Left colon (tissue), 2 donors: ENCODE measurements at regions not wholly inside any gene's neighbourhood (a gene's known extent, or its start where the extent isn't known, plus 50 kb on each side); places are given as distances from the start of the nearest gene placed in this dataset.
"Not testable (repeated sequence)": the region's sequence is repeated elsewhere in the genome, so short reads cannot be mapped to it uniquely, and the experiment has no call there.

Experiments used
- ATAC-seq: fragments of 200-7000 bp; cut with Tn5 transposase; one replicate; pipeline ENCODE4 v1.9.1; 2020; ENCODE audit warnings: mild to moderate bottlenecking, moderate library complexity
- DNase-seq, 2 donors: peaks; one replicate each; pipeline ENCODE4 v3.0.0-alpha.2; 2020
- intact Hi-C, 2 donors: fragments of 100-400 bp; cut with DNase I in 1 of 2; cut with micrococcal nuclease in 1 of 2; formaldehyde crosslinking; loops; one replicate each; pipeline versions ENCODE4 v1.11.2 to v1.14.0; 2022; cut with DNase I, micrococcal nuclease
- donor health status: DM: no; HTN: no; CAD: no.
- donor health status: DM: yes; HTN: yes; CAD: no.

DNA sequence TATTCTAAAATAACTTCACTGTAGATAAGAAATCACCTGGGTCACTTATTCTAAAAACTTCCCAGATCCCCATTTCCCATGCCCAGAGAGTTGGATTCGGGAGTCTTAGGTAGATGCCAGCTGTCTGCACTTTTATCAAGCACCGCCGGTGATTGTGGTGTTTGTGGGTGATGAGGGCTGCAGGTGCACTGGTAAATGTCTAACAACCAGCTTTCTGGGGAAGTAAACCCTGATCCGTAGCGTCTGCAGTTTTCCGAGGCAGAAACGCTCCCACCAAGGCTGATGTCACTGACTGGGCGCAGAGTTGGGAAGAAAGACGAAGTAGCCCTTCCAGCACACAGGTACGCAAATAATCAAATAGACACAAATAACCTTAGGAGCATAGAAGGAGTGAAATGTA, 152.2 kb upstream of the KCNG1 start:
- intact Hi-C loops, result no loop called here
- ATAC-seq, result no peak
- no peak for DNase-seq

- no peak for DNase-seq
- intact Hi-C loops, result no loop called here
- ATAC-seq, result no peak
Observed at GRCh38 chr20:51174536-51174935, 151.6 kb upstream of the KCNG1 start.

- ATAC-seq (no peak), DNase-seq (no peak)
- intact Hi-C loops, result no loop called here
Observed at GRCh38 chr20:51172558-51173428, 149.9 kb upstream of the KCNG1 start.

DNA sequence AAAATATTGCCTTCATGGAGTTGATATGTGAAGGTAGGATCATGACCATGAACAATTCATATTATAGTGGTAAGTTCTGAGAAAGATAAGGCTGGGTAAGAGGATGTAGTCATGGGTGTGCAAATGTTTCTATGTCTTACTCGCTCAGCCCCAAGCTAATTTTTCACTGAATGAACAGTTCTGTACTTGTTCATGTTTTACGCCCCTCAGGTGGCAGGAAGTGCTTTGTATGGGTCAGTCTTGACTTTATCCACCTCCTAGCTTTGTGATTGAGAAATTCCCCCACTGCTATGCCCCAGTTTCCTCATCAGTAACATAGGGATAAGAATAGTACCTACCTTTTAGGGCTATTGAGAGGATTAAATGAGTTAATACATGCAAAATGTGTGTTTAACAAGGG, 148.2 kb upstream of the KCNG1 start:
- DNase-seq, result no peak
- ATAC-seq, result no peak

DNA sequence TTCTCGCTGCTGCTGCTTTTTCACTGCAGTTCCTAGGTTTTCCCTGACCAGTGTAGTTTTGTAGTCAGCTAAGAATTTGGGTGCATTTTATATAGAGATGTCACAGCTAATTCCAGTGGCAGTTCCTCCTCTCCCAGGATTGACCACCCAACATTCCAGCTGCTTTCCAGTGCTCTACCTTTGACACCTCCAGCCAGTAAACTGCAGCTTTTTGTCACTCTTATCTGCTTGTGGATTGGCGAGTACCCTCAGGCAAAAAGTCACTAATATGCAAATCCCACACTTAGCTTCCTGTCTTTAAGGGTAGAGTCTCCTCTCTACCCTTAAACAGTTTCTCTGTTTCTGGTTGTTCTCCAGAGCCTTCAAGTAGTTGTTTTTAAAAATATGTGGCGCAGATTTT, 146.9 kb upstream of the KCNG1 start:
- DNase-seq (no peak), ATAC-seq (no peak)
- intact Hi-C loops, result no loop called here

More for the DNA sequence above, 148.2 kb upstream of the KCNG1 start:
- intact Hi-C loops, result no loop called here

DNA sequence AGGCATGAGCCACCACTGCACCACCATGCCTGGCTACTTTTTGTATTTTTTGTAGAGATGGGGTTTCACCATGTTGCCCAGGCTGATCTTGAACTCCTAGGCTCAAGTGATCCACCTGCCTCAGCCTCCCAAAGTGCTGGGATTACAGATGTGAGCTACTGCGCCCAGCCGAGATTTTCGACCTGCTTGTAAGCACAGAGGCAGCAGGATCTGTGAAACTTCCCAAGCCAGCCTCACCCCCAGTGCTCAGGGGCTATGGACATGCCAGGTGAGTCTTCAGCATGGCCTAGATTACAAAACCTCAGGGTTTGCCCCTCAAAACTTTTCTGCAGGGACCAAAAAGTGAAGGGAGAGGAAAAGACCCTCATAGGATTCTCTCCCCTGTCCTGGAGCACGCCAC, 145.0 kb upstream of the KCNG1 start:
- ATAC-seq, intact Hi-C loops, DNase-seq: not testable (repeated sequence)

DNA sequence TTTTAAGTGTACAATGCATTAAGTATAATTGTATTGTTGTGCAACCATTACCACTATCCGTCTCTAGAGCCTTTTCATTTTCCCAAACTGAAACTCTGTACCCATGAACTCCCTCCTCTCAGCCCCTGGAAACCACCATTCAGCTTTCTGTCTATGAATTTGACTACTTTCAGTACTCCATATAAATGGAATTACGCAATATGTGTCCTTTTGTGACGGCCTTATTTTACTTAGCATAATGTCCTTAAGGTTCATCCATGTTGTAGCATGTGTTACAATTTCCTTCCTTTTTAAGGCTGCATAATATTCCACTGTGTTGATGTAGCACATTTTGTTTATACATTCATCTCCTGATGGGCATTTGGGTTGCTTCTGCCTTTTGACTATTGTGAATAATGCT, 143.6 kb upstream of the KCNG1 start:
- no peak for ATAC-seq
- DNase-seq, result no peak
- intact Hi-C loops, result no loop called here

DNA sequence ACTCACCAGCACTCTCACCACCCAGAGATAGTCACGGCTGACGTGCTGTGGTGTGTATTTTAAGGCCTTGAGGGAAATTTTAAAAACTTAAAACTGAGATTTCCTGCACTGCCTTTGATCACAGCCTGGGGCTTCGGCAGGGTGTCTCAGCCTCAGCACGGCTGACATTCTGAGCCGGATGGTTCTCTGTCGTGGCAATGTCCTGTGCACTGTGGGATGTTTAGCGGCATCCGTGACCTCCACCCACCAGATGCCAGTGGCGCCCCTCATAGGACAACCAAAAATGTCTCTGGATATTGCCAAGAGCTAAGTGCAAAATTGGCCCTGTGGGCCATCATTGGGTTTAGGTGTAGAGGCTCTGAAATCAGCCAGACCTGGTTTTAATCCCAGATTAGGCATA, 142.2 kb upstream of the KCNG1 start:
- no peak for ATAC-seq
- intact Hi-C loops, result no loop called here

GRCh38 chr20:51164731-51165130, 141.8 kb upstream of the KCNG1 start:
- ATAC-seq, result peak; percentile 99
- peak; percentile 44 to 75 for DNase-seq
- intact Hi-C loops, result no loop called here

More for the DNA sequence above, 142.2 kb upstream of the KCNG1 start:
- DNase-seq, result no peak

DNA sequence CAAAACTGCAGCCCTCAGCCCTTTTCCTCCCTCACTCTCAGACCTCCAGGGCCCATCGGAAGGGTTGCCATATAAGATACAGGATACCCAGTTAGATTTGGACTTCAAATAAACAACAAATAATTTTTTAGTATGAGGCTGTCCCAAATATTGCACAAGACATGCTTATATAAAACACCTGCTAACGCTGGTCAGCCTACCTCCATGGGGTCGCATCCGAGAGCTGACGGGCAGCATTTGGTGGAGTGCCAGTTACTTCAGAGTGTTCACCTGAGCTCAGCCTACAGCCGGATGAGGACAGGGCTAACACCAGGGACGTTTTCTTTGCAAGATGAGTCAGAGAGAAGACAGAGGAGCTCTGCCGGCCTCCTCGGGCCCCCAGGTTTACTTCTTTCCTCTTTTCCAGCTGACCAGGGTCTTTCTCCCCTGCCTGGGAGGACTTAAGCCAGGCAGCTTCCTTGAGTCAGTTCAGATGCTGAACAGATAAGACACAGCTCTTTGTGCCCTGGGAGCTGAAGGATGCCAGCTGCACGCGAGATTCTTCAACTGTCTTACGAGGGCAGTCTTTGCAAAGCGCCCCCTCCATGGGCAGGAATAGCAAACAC, 141.2 kb upstream of the KCNG1 start:
- DNase-seq, result no peak
- intact Hi-C loops, result no loop called here
- ATAC-seq, result peak; percentile 18

DNA sequence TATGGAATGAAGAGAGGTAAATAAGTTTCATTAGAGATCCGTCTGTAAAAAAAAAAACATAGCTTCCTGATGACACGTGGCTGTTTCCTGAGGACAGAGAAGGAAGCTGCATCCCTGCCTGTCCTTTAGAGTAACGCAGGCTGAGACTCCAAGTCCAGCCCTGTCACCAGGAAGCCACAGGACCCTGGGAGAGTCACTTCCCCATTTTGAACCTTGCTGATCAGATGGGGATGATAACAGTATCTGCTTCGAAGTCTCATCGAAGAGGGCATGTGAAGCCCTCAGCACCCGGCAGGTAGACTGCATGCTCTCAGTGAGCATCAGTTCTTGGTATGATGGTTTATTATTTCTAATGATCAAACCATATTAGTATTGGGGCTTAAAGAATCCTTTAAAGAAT, 139.1 kb upstream of the KCNG1 start:
- DNase-seq (no peak), ATAC-seq (no peak)
- intact Hi-C loops, result no loop called here

DNA sequence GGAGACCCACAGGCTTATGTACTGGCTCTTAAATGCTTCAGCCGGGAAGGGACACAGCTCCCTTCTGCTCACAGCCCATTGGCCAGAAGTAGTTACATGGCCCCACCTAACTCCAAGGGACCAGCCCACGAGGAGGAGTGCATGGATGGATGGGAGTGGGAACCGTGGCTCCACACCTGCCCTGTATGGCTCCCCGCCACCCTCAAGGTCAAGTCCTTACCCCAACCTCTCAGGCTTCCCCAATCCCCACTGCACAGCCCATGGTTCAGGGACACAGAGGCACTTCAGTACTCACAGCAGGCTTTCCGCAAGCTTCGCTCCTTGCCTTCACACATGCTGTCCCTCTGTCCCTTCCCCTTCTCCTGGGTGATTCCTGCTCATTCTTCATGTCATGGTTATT, 137.9 kb upstream of the KCNG1 start:
- ATAC-seq (no peak), DNase-seq (no peak)
- intact Hi-C loops, result no loop called here

DNA sequence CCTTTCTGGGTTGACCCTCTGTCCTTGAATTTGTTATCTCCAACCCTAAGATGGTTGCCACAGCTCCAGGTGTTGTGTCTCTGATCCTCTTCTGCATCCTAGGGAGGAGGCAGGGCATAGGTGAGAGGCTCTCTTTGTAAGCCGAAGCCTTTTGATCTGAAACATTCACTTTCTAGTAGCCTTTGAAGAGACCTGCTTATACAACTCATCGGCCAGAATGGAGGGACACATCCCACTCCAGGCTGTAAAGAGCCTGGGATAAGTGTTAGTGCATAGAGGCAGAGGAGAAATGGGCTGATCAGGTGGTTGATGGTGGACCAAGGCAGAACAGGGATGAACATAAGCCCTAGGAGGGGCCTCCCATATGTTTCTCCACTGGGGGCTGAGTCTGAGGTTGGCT, 137.1 kb upstream of the KCNG1 start:
- DNase-seq (no peak), ATAC-seq (no peak)
- intact Hi-C loops, result no loop called here

DNA sequence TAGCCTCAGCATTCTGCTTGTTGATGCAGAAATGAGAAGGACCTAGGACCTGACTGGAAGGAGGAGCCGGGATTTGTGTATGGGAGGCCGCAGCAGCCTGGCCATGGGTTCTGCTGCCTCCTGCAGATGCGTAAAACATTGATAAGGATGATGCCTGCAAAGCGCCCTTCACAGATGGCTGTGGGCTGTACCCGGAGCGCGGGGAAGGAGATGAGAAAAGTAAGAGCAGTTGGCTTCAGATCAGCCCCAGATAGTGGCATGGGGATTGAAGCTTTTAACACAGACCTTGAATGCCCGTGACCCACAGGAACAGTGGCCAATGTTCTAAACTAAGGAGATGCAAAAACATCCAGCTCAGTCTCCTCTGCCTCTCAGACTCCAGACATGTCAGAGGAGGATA, 136.4 kb upstream of the KCNG1 start:
- DNase-seq, result no peak
- ATAC-seq, result no peak

DNA sequence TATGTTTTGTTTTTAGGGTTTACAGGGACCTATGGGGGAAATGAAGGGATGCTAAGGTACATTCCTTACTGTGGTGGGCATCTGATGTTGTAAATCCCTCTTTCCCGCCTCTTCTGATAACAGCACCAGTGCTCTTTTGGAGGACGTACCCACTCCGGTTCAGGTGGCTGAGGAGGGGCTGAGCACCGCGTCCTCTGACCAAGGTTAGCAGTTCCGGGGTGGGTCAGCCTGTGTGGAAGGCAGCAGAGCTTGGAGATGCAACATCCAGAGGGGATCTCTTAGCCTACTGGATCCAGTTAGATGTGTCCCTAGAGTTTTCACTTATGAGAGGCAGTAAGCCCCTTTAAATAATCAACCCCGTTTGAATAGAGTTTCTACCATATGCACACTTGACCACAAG, 135.3 kb upstream of the KCNG1 start:
- DNase-seq (no peak), ATAC-seq (no peak)
- intact Hi-C loops, result no loop called here

More for the DNA sequence above, 136.4 kb upstream of the KCNG1 start:
- intact Hi-C loops, result no loop called here

DNA sequence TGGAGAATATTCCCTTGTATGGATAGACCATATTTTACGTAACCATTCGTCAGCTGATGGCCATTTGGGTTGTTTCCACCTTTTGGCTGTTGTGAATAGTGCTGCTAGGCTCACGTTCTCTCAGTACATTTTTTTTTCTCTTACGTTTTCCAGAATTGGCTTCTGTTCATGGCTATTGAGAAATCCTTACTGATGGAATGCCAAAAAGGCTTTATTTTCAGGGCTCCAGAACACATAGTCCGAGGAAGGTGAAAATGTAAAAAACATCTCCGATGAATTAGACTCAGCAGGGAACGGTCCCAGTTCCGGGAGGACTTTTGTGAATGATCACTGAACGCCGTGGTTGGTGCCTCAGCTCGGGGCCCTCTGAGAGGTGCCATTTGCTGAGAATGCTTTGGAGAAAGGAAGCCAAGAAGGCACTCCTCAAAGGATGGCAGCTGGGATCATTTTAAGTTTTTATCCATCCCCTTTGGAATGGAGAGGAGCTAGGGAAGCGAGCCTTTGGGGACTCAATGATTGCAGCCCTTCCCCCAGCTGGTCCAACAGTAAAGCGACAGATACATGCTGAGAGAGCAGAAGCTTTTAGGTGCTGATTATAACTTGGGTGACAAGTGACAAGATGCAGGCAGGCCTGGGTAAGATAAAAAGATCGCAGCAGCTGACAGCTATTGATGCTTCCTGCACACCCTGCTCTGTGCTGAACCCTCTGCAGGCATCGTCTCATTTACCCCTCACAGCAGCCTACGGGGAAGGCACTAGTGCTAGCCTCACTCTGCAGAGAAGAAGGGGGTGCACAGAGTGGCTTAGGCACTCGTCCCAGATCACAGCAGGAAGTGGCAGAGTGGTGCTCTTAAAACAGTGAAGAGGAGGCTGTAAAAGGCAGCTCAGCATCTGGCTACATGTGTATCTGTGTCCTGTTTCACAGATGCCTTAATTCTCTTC, 133.4 kb upstream of the KCNG1 start:
- no peak for DNase-seq
- ATAC-seq, result no peak
- intact Hi-C loops, result no loop called here

GRCh38 chr20:51154708-51155690, 132.1 kb upstream of the KCNG1 start:
- DNase-seq, result no peak

More at GRCh38 chr20:51154708-51155690, 132.1 kb upstream of the KCNG1 start:
- ATAC-seq, result no peak
- intact Hi-C loops, result no loop called here
